ENCODE measurements at regions not wholly inside any gene's neighbourhood (a gene's known extent, or its start where the extent isn't known, plus 50 kb on each side); places are given as distances from the start of the nearest gene placed in this dataset.

- intact Hi-C loops (cut with DNase I), result no loop called here
- no peaks in the 10 kb centered on the region for H3K4me1 ChIP-seq
- no peak for DNase-seq
- H3K9me3 ChIP-seq, result no peaks in the 10 kb centered on the region
- 1 to 26% methylated on average over 1 of the region's 1 CpG for WGBS, 2 donors
- no peaks in the 10 kb centered on the region for H3K36me3 ChIP-seq
- no peaks in the 10 kb centered on the region for H3K27me3 ChIP-seq
- no peak for TF ChIP-seq POLR2A (IDR thresholded peaks at IDR 0.05)
- TF ChIP-seq CTCF (IDR thresholded peaks at IDR 0.05), result no peak
- no peak overlapping the region for H3K4me3 ChIP-seq (replicated peaks in 1 of 3)
- no peak overlapping the region for H3K27ac ChIP-seq
These were observed 291.3 kb downstream of the KCNC2 start for GRCh38 chr12:74918291-74918690.

- no peak for DNase-seq
- no peak overlapping the region for H3K27ac ChIP-seq
- WGBS, 2 donors, result 88% methylated on average over 1 of the region's 1 CpG; no CpG with 5 or more reads in 1 of the 2 donors
- no peaks in the 10 kb centered on the region for H3K9me3 ChIP-seq
- no peaks in the 10 kb centered on the region for H3K27me3 ChIP-seq
- no peaks in the 10 kb centered on the region for H3K4me1 ChIP-seq
- H3K36me3 ChIP-seq, result no peaks in the 10 kb centered on the region
- H3K4me3 ChIP-seq (replicated peaks in 1 of 3), result no peak overlapping the region
- intact Hi-C loops (cut with DNase I), result no loop called here
- TF ChIP-seq POLR2A (IDR thresholded peaks at IDR 0.05) (no peak), CTCF (IDR thresholded peaks at IDR 0.05) (no peak)
These were observed 287.5 kb downstream of the KCNC2 start for GRCh38 chr12:74922117-74922516.

- Histone ChIP-seq H3K36me3 (no peaks in the 10 kb centered on the region), H3K4me3 (replicated peaks in 1 of 3) (no peak overlapping the region), H3K27ac (no peak overlapping the region), H3K4me1 (no peaks in the 10 kb centered on the region), H3K9me3 (no peaks in the 10 kb centered on the region), H3K27me3 (no peaks in the 10 kb centered on the region)
- intact Hi-C loops (cut with DNase I), result no loop called here
- 90% methylated on average over 1 of the region's 1 CpG; no CpG with 5 or more reads in 1 of the 2 donors for WGBS, 2 donors
- TF ChIP-seq POLR2A (IDR thresholded peaks at IDR 0.05), result no peak
- TF ChIP-seq CTCF (IDR thresholded peaks at IDR 0.05), result no peak
- no peak for DNase-seq
These were observed 287.0 kb downstream of the KCNC2 start for GRCh38 chr12:74922642-74923041.

GRCh38 chr12:74941670-74942069 is 268.0 kb downstream of the KCNC2 start:
- intact Hi-C loops (cut with DNase I), result no loop called here
- Histone ChIP-seq H3K27ac (no peak overlapping the region), H3K4me3 (replicated peaks in 1 of 3) (no peak overlapping the region), H3K36me3 (no peaks in the 10 kb centered on the region), H3K9me3 (no peaks in the 10 kb centered on the region), H3K4me1 (no peaks in the 10 kb centered on the region), H3K27me3 (no peaks in the 10 kb centered on the region)
- TF ChIP-seq CTCF (IDR thresholded peaks at IDR 0.05), result no peak
- TF ChIP-seq POLR2A (IDR thresholded peaks at IDR 0.05), result no peak
- no peak for DNase-seq
- 82 to 85% methylated on average over 2 of the region's 2 CpGs for WGBS, 2 donors

- no peak for DNase-seq
- H3K27me3 ChIP-seq, result no peaks in the 10 kb centered on the region
- H3K9me3 ChIP-seq, result no peaks in the 10 kb centered on the region
- H3K27ac ChIP-seq, result no peak overlapping the region
- 41 to 86% methylated on average over 2 of the region's 2 CpGs for WGBS, 2 donors
- no peak overlapping the region for H3K4me3 ChIP-seq (replicated peaks in 1 of 3)
- no peaks in the 10 kb centered on the region for H3K4me1 ChIP-seq
- intact Hi-C loops (cut with DNase I), result no loop called here
- H3K36me3 ChIP-seq, result no peaks in the 10 kb centered on the region
- TF ChIP-seq CTCF (IDR thresholded peaks at IDR 0.05) (no peak), POLR2A (IDR thresholded peaks at IDR 0.05) (no peak)
These were observed 263.9 kb downstream of the KCNC2 start for GRCh38 chr12:74945771-74946198.

Data from thyroid gland (tissue), 4 donors.